AG08395 (cell line): ENCODE measurements at regions not wholly inside any gene's neighbourhood (a gene's known extent, or its start where the extent isn't known, plus 50 kb on each side); places are given as distances from the start of the nearest gene placed in this dataset.
"Not testable (repeated sequence)": the region's sequence is repeated elsewhere in the genome, so short reads cannot be mapped to it uniquely, and the experiment has no call there.

Experiments used
- DNase-seq: peaks from one replicate; pipeline ENCODE4 v3.0.0; 2012; ENCODE audit warnings: mixed read lengths, low spot score

- no peak for DNase-seq
Observed at GRCh38 chr20:8990770-8991169, 78.1 kb upstream of the PLCB4 start.

GRCh38 chr20:8994045-8994444 lies 74.8 kb upstream of the PLCB4 start:
- no peak for DNase-seq

GRCh38 chr20:8995761-8996160 lies 73.1 kb upstream of the PLCB4 start:
- DNase-seq, result no peak

- no peak for DNase-seq
Observed at GRCh38 chr20:8996817-8997512, 71.9 kb upstream of the PLCB4 start.

- no peak for DNase-seq
Observed at GRCh38 chr20:8997701-8998117, 71.2 kb upstream of the PLCB4 start.

GRCh38 chr20:9011121-9011520 lies 57.8 kb upstream of the PLCB4 start:
- no peak for DNase-seq

GRCh38 chr20:9015232-9015983 lies 53.5 kb upstream of the PLCB4 start:
- DNase-seq, result not testable (repeated sequence)

- peak; percentile 12 for DNase-seq
Observed at GRCh38 chr20:9015984-9016324, 52.9 kb upstream of the PLCB4 start.

GRCh38 chr20:9018346-9018745 lies 50.5 kb upstream of the PLCB4 start:
- DNase-seq, result no peak
